Calu3 (cell line): ENCODE measurements at regions not wholly inside any gene's neighbourhood (a gene's known extent, or its start where the extent isn't known, plus 50 kb on each side); places are given as distances from the start of the nearest gene placed in this dataset.

Source experiments
- BruUV-seq: library from RNA; stranded (reverse); fragments of 400-500 nt; replicated peaks from 2 replicates; lab custom pipeline; 2021; lab: Mats Ljungman, UMichigan
- CTCF ChIA-PET: fragments of 300-600 bp; sonication (Branson Sonifier 250); formaldehyde crosslinking; loops from one replicate; lab custom pipeline; 2022; ENCODE audit warnings: antibody characterized with exemption; lab: Charles Lee
- DNase-seq: peaks from one replicate; pipeline ENCODE4 v3.0.0; 2022
- H3K27ac Mint-ChIP-seq: one replicate; pipeline ENCODE4 v1.8.0; 2022; ENCODE audit warnings: mixed read lengths; ENCODE audit not compliant: unreplicated experiment
- H3K27me3 Mint-ChIP-seq: one replicate; pipeline ENCODE4 v1.8.0; 2022; ENCODE audit warnings: mixed read lengths; ENCODE audit not compliant: unreplicated experiment
- H3K36me3 Mint-ChIP-seq: one replicate; pipeline ENCODE4 v1.8.0; 2022; ENCODE audit warnings: mild to moderate bottlenecking, moderate library complexity, mixed read lengths; ENCODE audit not compliant: insufficient read depth, unreplicated experiment
- H3K4me1 Mint-ChIP-seq: one replicate; pipeline ENCODE4 v1.8.0; 2022; ENCODE audit warnings: mild to moderate bottlenecking, low read depth, mixed read lengths; ENCODE audit not compliant: unreplicated experiment
- H3K4me3 Mint-ChIP-seq: one replicate; pipeline ENCODE4 v1.8.0; 2022; ENCODE audit warnings: mild to moderate bottlenecking, low read depth, moderate library complexity, mixed read lengths; ENCODE audit not compliant: unreplicated experiment
- H3K9me3 Mint-ChIP-seq: one replicate; pipeline ENCODE4 v1.8.0; 2022; ENCODE audit warnings: low read depth, mixed read lengths; ENCODE audit not compliant: unreplicated experiment
- intact Hi-C: fragments of 100-400 bp; cut with micrococcal nuclease; formaldehyde crosslinking; loops from one replicate; pipeline ENCODE4 v1.10.0; 2022; ENCODE audit not compliant: unreplicated experiment
- TF ChIP-seq, protein P1 (sequence below): fragments of 200-600 bp; IDR thresholded peaks from one replicate; pipeline ENCODE4 v1.8.0; 2022; ENCODE audit warnings: antibody characterized with exemption; ENCODE audit not compliant: unreplicated experiment

DNA sequence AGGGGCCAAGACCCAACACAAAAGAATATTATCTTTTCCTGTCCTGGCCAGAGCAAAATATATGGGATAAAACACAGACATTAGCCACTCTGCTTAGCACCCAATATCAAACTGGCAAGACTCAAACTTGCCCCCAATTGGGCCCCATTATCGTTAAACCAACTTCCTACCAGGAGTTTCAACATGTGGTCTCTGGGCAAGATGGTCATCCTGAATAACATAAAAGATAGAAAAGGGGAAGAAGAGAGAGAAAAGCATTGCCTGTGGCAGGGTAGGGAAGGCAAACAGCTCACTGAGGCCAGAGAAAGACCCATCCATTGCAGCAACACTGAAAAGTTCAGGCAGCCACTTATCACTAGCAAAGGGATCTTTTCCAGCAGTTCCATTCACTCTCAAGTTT, 502.1 kb downstream of the KIF2B start:
- peaks cover 3% of the 10 kb centered on the region for H3K9me3 Mint-ChIP-seq
- CTCF ChIA-PET, result no interaction called here
- no TSS peak for BruUV-seq
- H3K36me3 Mint-ChIP-seq, result no peaks in the 10 kb centered on the region
- H3K4me1 Mint-ChIP-seq, result no peaks in the 10 kb centered on the region
- H3K27me3 Mint-ChIP-seq, result no peaks in the 10 kb centered on the region
- intact Hi-C loops, result no loop called here
- no peak overlapping the region for H3K27ac Mint-ChIP-seq
- no peak overlapping the region for H3K4me3 Mint-ChIP-seq
- no peak for DNase-seq
- TF ChIP-seq, protein P1, sequence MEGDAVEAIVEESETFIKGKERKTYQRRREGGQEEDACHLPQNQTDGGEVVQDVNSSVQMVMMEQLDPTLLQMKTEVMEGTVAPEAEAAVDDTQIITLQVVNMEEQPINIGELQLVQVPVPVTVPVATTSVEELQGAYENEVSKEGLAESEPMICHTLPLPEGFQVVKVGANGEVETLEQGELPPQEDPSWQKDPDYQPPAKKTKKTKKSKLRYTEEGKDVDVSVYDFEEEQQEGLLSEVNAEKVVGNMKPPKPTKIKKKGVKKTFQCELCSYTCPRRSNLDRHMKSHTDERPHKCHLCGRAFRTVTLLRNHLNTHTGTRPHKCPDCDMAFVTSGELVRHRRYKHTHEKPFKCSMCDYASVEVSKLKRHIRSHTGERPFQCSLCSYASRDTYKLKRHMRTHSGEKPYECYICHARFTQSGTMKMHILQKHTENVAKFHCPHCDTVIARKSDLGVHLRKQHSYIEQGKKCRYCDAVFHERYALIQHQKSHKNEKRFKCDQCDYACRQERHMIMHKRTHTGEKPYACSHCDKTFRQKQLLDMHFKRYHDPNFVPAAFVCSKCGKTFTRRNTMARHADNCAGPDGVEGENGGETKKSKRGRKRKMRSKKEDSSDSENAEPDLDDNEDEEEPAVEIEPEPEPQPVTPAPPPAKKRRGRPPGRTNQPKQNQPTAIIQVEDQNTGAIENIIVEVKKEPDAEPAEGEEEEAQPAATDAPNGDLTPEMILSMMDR, result no peak

DNA sequence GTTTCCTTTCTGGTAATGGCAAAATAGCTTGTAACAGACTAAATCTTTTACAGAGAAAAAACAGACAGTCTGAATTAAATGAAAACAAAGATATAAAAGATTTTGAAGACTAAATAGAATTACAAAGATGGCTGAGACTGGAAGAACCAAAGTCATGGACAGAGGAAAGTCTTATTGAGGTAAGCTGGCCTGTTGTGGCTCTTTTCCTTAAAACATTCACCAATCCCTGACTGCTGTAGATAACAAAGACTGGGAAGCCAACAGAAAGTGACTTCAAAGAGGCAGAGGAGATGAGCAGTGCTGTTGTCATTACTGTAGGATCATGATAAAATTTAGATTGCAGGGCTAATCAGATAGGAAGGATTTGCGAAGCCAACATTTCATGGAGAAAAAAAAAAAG, 517.0 kb downstream of the KIF2B start:
- no peak for DNase-seq
- no peaks in the 10 kb centered on the region for H3K36me3 Mint-ChIP-seq
- TF ChIP-seq, protein P1, result no peak
- intact Hi-C loops, result no loop called here
- no peaks in the 10 kb centered on the region for H3K27me3 Mint-ChIP-seq
- H3K4me3 Mint-ChIP-seq, result no peak overlapping the region
- no peaks in the 10 kb centered on the region for H3K4me1 Mint-ChIP-seq
- CTCF ChIA-PET, result no interaction called here
- H3K9me3 Mint-ChIP-seq, result peaks cover 4% of the 10 kb centered on the region
- BruUV-seq, result no TSS peak
- no peak overlapping the region for H3K27ac Mint-ChIP-seq

DNA sequence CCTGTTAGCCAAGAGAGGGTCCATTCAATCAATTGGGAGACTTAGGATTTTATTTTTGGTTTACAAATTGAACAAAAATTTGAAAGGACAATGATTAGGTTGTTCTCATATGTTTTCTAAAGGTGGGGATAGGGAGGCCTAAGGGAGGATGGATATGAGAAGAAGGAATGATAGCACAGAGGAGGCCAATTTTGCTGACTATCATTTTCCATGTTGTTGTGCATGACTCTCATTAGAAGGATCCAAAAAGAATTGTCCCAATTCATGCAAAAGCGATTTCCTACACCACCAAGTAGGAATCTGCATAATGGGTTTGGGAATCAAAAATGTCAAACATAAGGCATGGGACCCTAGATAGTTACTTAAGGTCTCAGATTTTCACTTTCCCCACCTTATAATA, 524.8 kb downstream of the KIF2B start:
- DNase-seq, result no peak
- Mint-ChIP-seq H3K27ac (no peak overlapping the region), H3K27me3 (no peaks in the 10 kb centered on the region), H3K4me3 (no peak overlapping the region), H3K36me3 (no peaks in the 10 kb centered on the region), H3K4me1 (no peaks in the 10 kb centered on the region), H3K9me3 (peaks cover 6% of the 10 kb centered on the region)
- intact Hi-C loops, result no loop called here
- TF ChIP-seq, protein P1, result no peak
- BruUV-seq, result no TSS peak
- CTCF ChIA-PET, result no interaction called here

DNA sequence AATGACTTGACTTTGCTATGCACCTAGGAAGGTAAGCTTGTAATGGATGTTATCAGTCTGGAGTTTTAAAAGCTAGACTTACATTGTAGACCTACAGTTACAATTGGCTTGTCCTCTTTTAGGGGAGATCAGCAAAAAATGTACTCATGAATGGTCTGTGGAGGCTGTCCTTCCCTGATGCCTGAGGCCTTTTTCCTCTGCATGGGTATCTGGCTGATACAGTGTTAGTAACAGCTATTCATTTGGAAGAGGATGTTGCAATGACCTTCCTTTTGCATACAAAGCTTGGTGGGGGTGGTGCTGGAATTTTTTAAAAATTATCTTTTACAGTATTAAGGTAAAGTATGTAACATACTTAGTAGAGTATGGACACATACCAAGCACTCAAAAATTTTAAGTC, 525.5 kb downstream of the KIF2B start:
- no peaks in the 10 kb centered on the region for H3K36me3 Mint-ChIP-seq
- no peak overlapping the region for H3K4me3 Mint-ChIP-seq
- H3K9me3 Mint-ChIP-seq, result peaks cover 6% of the 10 kb centered on the region
- CTCF ChIA-PET, result no interaction called here
- no peaks in the 10 kb centered on the region for H3K4me1 Mint-ChIP-seq
- H3K27me3 Mint-ChIP-seq, result no peaks in the 10 kb centered on the region
- intact Hi-C loops, result no loop called here
- no TSS peak for BruUV-seq
- TF ChIP-seq, protein P1, result no peak
- H3K27ac Mint-ChIP-seq, result no peak overlapping the region
- DNase-seq, result no peak
